ENCODE measurements at regions not wholly inside any gene's neighbourhood (a gene's known extent, or its start where the extent isn't known, plus 50 kb on each side); places are given as distances from the start of the nearest gene placed in this dataset.

GRCh38 chr7:87047-87446 lies 105.3 kb upstream of the FAM20C start:
- ATAC-seq: no peak
- no peak for TF ChIP-seq ZNF565 (CRISPR knock-in tag; conservative IDR thresholded peaks at IDR 0.05; ENCODE audit: low read depth)
- no peak for TF ChIP-seq BACH2 (CRISPR knock-in tag; IDR thresholded peaks at IDR 0.05; ENCODE audit: borderline replicate concordance)
- no peak for TF ChIP-seq CSRNP3 (CRISPR knock-in tag; IDR thresholded peaks at IDR 0.05)
- TF ChIP-seq OSR1 (CRISPR knock-in tag; IDR thresholded peaks at IDR 0.05): no peak
- TF ChIP-seq ISL1 (CRISPR knock-in tag; IDR thresholded peaks at IDR 0.05): no peak
- no peak for TF ChIP-seq ARNTL (CRISPR knock-in tag; IDR thresholded peaks at IDR 0.05; ENCODE audit: borderline replicate concordance, low read depth)
- TF ChIP-seq ZFP30 (CRISPR knock-in tag; IDR thresholded peaks at IDR 0.05): no peak
- no peak for TF ChIP-seq TSHZ2 (CRISPR knock-in tag; IDR thresholded peaks at IDR 0.05)

DNA sequence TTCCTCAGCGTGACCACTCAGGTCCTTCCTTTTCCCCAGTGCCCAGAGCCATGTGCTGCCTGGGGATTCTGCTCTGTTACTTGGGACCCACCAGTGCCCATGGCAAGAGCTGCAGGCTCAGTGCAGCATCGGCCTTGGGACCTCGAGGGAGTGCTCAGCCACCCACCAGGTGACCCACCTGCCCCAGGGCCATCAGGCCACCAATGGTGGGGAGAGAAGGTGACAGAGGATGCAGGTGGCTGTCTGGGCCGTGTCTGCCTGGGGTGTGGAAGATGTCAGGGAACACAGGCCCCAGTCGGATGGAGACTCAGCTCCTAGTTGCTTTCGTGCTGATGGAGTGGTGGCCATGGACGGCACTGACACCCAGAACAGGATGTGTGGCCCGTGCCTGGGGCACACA lies 104.7 kb upstream of the FAM20C start:
- no peak for ATAC-seq
- TF ChIP-seq, protein P1, sequence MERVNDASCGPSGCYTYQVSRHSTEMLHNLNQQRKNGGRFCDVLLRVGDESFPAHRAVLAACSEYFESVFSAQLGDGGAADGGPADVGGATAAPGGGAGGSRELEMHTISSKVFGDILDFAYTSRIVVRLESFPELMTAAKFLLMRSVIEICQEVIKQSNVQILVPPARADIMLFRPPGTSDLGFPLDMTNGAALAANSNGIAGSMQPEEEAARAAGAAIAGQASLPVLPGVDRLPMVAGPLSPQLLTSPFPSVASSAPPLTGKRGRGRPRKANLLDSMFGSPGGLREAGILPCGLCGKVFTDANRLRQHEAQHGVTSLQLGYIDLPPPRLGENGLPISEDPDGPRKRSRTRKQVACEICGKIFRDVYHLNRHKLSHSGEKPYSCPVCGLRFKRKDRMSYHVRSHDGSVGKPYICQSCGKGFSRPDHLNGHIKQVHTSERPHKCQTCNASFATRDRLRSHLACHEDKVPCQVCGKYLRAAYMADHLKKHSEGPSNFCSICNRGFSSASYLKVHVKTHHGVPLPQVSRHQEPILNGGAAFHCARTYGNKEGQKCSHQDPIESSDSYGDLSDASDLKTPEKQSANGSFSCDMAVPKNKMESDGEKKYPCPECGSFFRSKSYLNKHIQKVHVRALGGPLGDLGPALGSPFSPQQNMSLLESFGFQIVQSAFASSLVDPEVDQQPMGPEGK (CRISPR knock-in tag; IDR thresholded peaks at IDR 0.05; ENCODE audit: borderline replicate concordance): no peak
- no peak for TF ChIP-seq BACH2 (CRISPR knock-in tag; IDR thresholded peaks at IDR 0.05; ENCODE audit: borderline replicate concordance)
- TF ChIP-seq ZNF8 (CRISPR knock-in tag; IDR thresholded peaks at IDR 0.05): no peak
- no peak for TF ChIP-seq GLIS3 (CRISPR knock-in tag; IDR thresholded peaks at IDR 0.05)
- TF ChIP-seq CSRNP3 (CRISPR knock-in tag; IDR thresholded peaks at IDR 0.05): no peak
- TF ChIP-seq ZC3H10 (CRISPR knock-in tag; IDR thresholded peaks at IDR 0.05): no peak
- no peak for TF ChIP-seq PPARA (CRISPR knock-in tag; IDR thresholded peaks at IDR 0.05; ENCODE audit: borderline replicate concordance)
- TF ChIP-seq POU6F1 (CRISPR knock-in tag; IDR thresholded peaks at IDR 0.05; ENCODE audit: borderline replicate concordance, low read depth): no peak
- no peak for TF ChIP-seq OSR1 (CRISPR knock-in tag; IDR thresholded peaks at IDR 0.05)

DNA sequence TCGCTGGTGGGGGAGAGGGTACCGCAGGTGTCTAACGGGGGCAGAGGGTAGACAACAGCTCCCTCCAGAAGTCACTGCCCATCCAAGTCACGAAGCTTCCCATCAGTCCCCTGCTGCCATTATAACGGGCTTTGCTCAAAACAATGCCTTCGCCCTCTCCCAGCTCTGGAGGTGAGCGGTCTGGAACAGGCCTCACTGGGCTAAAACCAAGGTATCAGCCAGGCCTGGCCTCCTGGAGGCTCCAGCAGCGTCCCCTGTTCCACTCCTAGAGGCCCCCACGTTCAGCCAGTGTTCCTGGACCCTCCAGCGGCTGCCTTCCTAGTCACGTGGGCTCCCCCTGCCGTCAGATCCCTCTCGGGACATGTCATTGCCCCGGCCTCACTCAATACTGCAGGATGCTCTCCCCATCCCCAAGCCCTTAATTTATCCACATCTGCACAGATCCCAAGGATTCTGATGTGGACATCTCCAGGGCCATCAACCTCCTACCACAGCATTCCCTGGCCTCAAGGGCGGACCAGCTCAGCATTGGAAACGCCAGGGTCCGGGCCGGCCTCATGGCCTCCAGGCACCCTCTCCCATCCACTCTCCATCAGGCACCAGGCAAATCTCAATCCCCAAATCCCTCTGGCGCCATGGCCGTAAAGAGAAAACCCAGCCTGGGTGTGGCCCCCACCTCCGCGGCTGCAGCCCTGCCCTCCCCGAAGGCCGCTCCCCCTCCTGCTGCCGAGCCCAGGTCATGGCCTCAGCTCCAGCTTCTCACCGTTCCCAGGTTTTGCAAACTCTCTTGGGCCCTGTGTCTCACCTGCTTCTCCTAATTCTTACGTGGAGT lies 104.1 kb upstream of the FAM20C start:
- ATAC-seq: no peak
- TF ChIP-seq ZFP3 (CRISPR knock-in tag; IDR thresholded peaks at IDR 0.05): no peak
- no peak for TF ChIP-seq CSDC2 (CRISPR knock-in tag; IDR thresholded peaks at IDR 0.05)
- TF ChIP-seq TSHZ2 (CRISPR knock-in tag; IDR thresholded peaks at IDR 0.05): no peak
- no peak for TF ChIP-seq CSRNP3 (CRISPR knock-in tag; IDR thresholded peaks at IDR 0.05)
- no peak for TF ChIP-seq ZNF8 (CRISPR knock-in tag; IDR thresholded peaks at IDR 0.05)
- TF ChIP-seq CREB5 (CRISPR knock-in tag; IDR thresholded peaks at IDR 0.05; ENCODE audit: low read depth): no peak
- no peak for TF ChIP-seq ISL1 (CRISPR knock-in tag; IDR thresholded peaks at IDR 0.05)
- no peak for TF ChIP-seq SNAI2 (CRISPR knock-in tag; IDR thresholded peaks at IDR 0.05)
- TF ChIP-seq ZFP30 (CRISPR knock-in tag; IDR thresholded peaks at IDR 0.05): no peak
- no peak for TF ChIP-seq ZC3H10 (CRISPR knock-in tag; IDR thresholded peaks at IDR 0.05)
- no peak for TF ChIP-seq OSR1 (CRISPR knock-in tag; IDR thresholded peaks at IDR 0.05)
